Neutrophil (primary cell): ENCODE measurements at regions not wholly inside any gene's neighbourhood (a gene's known extent, or its start where the extent isn't known, plus 50 kb on each side); places are given as distances from the start of the nearest gene placed in this dataset.

Experiments used
- H3K27ac ChIP-seq: fragments of 200-600 bp; sonication (generic); 2 replicates; pipeline ENCODE4 v1.5.1; 2016; ENCODE audit warnings: mild to moderate bottlenecking, moderate library complexity
- H3K27me3 ChIP-seq: fragments of 200-600 bp; sonication (generic); 2 replicates; pipeline ENCODE4 v1.6.0; 2016; ENCODE audit warnings: mild to moderate bottlenecking
- H3K36me3 ChIP-seq: fragments of 200-600 bp; sonication (generic); 2 replicates; pipeline ENCODE4 v1.5.1; 2017
- H3K4me1 ChIP-seq, 2 experiments: fragments of 200-600 bp in 1 of 2; sonication (generic) in 1 of 2; 1 replicate in 1 of 2; 2 replicates in 1 of 2; pipeline versions ENCODE4 v1.5.1 to v1.6.1; 2013 to 2016; ENCODE audit warnings: low read depth in 1 of 2, low read length in 1 of 2, mild to moderate bottlenecking in 1 of 2, moderate library complexity in 1 of 2; ENCODE audit not compliant: control insufficient read depth in 1 of 2, insufficient read depth in 1 of 2
- H3K4me3 ChIP-seq, 2 experiments: fragments of 200-600 bp in 1 of 2; sonication (generic) in 1 of 2; 1 replicate in 1 of 2; 2 replicates in 1 of 2; pipeline ENCODE4 v1.5.1; 2013 to 2016; ENCODE audit warnings: low read depth in 1 of 2, low read length in 1 of 2, mild to moderate bottlenecking in 1 of 2, moderate library complexity in 1 of 2
- H3K9me3 ChIP-seq: fragments of 200-600 bp; sonication (generic); 2 replicates; pipeline ENCODE4 v1.5.1; 2016
- CTCF ChIP-seq: fragments of 200-600 bp; sonication (generic); IDR thresholded peaks from 2 replicates; pipeline ENCODE4 v1.5.1; 2016; ENCODE audit warnings: antibody characterized with exemption

GRCh38 chr4:104615926-104616325, 121.2 kb upstream of the CXXC4 start:
- TF ChIP-seq CTCF = no peak
- no peak overlapping the region for H3K4me3 ChIP-seq
- H3K9me3 ChIP-seq = no peaks in the 10 kb centered on the region
- no peak overlapping the region for H3K27ac ChIP-seq
- no peaks in the 10 kb centered on the region for H3K36me3 ChIP-seq
- H3K27me3 ChIP-seq = no peaks in the 10 kb centered on the region
- H3K4me1 ChIP-seq = no peaks in the 10 kb centered on the region

DNA sequence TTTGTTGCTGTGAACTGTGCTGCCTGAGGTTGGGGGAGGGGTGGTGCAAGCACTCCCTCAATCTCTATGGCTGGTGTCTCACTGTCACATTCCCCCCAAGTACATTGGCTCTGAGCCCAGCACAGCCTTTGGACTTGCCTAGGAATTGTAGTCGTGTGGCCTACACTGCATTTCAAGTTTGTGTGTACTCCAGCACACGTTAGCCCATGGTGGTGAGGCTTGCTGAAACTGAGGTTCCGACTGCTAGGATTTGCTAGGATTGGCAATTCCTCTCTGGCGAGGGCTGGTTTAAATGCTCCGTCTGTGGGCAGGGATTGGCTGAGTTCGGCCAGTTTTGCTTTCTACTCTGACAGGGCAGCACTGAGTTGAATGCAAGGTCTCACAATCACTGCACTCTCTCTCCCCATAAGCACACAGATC, 121.7 kb upstream of the CXXC4 start:
- Histone ChIP-seq H3K27ac (no peak overlapping the region), H3K36me3 (no peaks in the 10 kb centered on the region), H3K4me3 (no peak overlapping the region), H3K4me1 (no peaks in the 10 kb centered on the region), H3K27me3 (no peaks in the 10 kb centered on the region), H3K9me3 (no peaks in the 10 kb centered on the region)
- no peak for TF ChIP-seq CTCF

DNA sequence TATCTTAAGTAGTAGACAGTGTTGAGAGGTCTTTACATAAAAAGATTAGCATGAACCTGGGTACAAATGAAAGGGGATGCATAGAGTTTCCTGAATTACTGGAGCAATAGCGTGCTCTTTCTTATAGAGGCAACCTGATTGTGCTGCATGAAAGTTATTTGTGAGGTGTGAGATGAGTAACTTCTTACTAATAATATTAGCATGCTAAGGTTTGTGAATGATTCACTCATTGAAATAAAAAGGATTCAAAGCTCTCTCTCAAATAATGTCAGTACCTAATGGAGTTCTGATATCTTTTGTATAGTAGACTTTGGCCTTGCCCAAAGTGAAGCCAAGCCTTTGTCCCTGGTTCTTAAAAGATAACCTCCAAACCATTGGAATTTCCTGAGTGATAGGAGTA, 131.0 kb upstream of the CXXC4 start:
- no peak for TF ChIP-seq CTCF
- no peaks in the 10 kb centered on the region for H3K9me3 ChIP-seq

DNA sequence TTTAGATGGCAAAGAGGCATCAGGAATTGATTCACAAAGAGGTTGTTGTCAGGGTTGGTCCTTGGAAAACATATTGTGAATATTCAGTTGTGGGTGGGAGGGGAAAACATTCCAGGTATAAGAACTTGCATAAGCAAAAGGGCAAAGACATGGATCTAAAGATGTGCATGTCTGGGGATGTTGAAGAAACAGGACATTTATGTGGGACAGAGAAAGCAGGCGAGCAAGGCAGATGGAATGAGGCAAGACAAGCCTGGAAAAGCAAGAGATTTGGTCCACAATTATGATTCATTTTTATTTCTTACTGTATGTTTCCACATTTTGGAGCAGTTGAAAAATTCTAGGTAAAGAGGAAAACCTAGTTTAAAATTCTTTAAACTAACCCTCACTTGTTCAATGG, 134.9 kb upstream of the CXXC4 start:
- no peak overlapping the region for H3K4me3 ChIP-seq
- no peak overlapping the region for H3K27ac ChIP-seq
- no peaks in the 10 kb centered on the region for H3K9me3 ChIP-seq
- H3K4me1 ChIP-seq = no peaks in the 10 kb centered on the region
- H3K36me3 ChIP-seq = no peaks in the 10 kb centered on the region
- TF ChIP-seq CTCF = no peak
- no peaks in the 10 kb centered on the region for H3K27me3 ChIP-seq

More for the DNA sequence above, 131.0 kb upstream of the CXXC4 start:
- no peak overlapping the region for H3K4me3 ChIP-seq
- no peaks in the 10 kb centered on the region for H3K4me1 ChIP-seq
- H3K27me3 ChIP-seq = no peaks in the 10 kb centered on the region
- no peak overlapping the region for H3K27ac ChIP-seq
- H3K36me3 ChIP-seq = no peaks in the 10 kb centered on the region

DNA sequence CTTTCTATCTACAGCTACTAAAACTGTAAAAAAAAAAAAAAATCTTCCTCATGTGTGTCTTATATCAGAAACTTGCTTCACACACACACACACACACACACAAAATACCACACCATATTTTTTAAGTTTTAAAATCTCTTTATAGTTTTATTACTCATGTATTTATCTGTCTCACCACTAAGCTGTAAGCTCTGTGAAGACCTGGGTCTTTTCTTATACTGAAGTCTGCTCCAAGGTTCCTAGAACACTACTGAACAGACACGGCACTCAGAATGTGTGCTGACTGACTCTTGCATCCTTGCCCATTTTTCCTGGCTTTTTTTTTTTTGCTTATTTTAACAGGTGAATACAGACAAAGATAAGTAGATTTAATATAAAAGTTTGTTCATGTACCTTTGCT, 135.6 kb upstream of the CXXC4 start:
- TF ChIP-seq CTCF = no peak
- Histone ChIP-seq H3K4me3 (no peak overlapping the region), H3K36me3 (no peaks in the 10 kb centered on the region), H3K27me3 (no peaks in the 10 kb centered on the region), H3K27ac (no peak overlapping the region), H3K9me3 (no peaks in the 10 kb centered on the region), H3K4me1 (no peaks in the 10 kb centered on the region)

DNA sequence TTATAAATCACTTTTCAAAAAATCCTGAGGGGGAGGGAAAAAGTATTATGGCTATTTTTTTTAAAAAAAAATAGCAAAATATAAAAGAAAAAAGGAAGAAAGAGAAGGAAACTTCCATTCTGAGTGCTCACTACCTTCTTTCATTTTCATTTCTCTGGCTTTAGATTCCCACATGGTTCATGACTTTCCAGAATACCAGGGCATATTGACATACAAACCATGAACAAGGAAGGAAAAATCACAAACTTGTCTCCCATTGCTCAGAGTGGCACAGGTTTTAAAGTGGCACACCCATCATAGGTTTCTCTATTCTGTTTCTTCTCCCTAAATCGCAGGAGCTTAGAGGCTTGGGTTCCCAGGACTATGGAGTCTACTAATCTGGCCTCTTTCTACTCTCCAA, 136.3 kb upstream of the CXXC4 start:
- Histone ChIP-seq H3K4me1 (no peaks in the 10 kb centered on the region), H3K36me3 (no peaks in the 10 kb centered on the region), H3K27ac (no peak overlapping the region), H3K4me3 (no peak overlapping the region), H3K27me3 (no peaks in the 10 kb centered on the region), H3K9me3 (no peaks in the 10 kb centered on the region)
- no peak for TF ChIP-seq CTCF
